HL-60 (cell line): ENCODE measurements at regions not wholly inside any gene's neighbourhood (a gene's known extent, or its start where the extent isn't known, plus 50 kb on each side); places are given as distances from the start of the nearest gene placed in this dataset.
"Not testable (repeated sequence)": the region's sequence is repeated elsewhere in the genome, so short reads cannot be mapped to it uniquely, and the experiment has no call there.

Experiments
- DNase-seq, 2 experiments: peaks; one replicate each; pipeline ENCODE4 v3.0.0-alpha.2; 2010 to 2020; ENCODE audit warnings: low read depth in 1 of 2, low spot score in 1 of 2
- H3K27ac ChIP-seq: fragments of 250-450 bp; sonication (Bioruptor Pico); replicated peaks from 2 replicates; pipeline ENCODE4 v1.5.1; 2020; ENCODE audit warnings: mild to moderate bottlenecking, moderate library complexity
- H3K27me3 ChIP-seq: fragments of 250-450 bp; sonication (Bioruptor Pico); 2 replicates; pipeline ENCODE4 v1.5.1; 2021; ENCODE audit warnings: mild to moderate bottlenecking, moderate library complexity; ENCODE audit not compliant: insufficient read depth, poor library complexity, severe bottlenecking
- H3K4me3 ChIP-seq: replicated peaks from 2 replicates; pipeline ENCODE4 v1.5.1; 2011; ENCODE audit warnings: mild to moderate bottlenecking, control low read depth, low read length; ENCODE audit not compliant: insufficient read depth
- GABPA ChIP-seq: IDR thresholded peaks from 2 replicates; pipeline ENCODE4 v1.6.1; 2012; ENCODE audit warnings: low read depth
- POLR2AphosphoS5 ChIP-seq: IDR thresholded peaks from 2 replicates; pipeline ENCODE4 v1.6.1; 2012; ENCODE audit warnings: low read depth
- SPI1 ChIP-seq: IDR thresholded peaks from 2 replicates; pipeline ENCODE4 v1.6.1; 2012; ENCODE audit warnings: low read depth, mild to moderate bottlenecking, borderline replicate concordance
- TF ChIP-seq, protein P1 (sequence below): IDR thresholded peaks from one replicate; pipeline ENCODE4 v1.5.1; 2011; ENCODE audit warnings: low read length, control low read depth, inconsistent platforms; ENCODE audit not compliant: insufficient read depth
- TF ChIP-seq, protein P2 (sequence below): IDR thresholded peaks from 2 replicates; pipeline ENCODE4 v1.6.1; 2012; ENCODE audit warnings: low read depth; ENCODE audit not compliant: insufficient replicate concordance

DNA sequence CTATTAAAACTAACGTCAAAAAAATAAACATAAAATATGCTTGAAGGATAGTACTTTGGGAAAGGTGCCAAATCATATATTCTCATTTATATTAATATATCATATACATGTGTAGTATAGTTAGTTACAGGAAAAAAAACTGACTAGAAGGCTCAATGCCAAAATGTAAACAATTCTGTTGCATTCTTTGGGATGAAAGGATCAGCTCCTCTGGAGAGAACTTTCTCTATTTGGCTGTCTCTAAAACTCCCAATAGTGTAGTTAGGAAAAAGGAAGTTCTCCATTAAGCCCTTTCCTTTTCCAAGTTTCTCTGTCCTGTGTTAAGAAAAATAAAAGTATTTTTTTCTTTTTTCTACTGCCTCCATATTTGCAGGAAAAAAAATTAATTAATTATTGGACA is 86.5 kb upstream of the BTN3A2 start:
- DNase-seq = no peak
- H3K27ac ChIP-seq = no peak overlapping the region
- no peak for TF ChIP-seq POLR2AphosphoS5
- TF ChIP-seq, protein P1, sequence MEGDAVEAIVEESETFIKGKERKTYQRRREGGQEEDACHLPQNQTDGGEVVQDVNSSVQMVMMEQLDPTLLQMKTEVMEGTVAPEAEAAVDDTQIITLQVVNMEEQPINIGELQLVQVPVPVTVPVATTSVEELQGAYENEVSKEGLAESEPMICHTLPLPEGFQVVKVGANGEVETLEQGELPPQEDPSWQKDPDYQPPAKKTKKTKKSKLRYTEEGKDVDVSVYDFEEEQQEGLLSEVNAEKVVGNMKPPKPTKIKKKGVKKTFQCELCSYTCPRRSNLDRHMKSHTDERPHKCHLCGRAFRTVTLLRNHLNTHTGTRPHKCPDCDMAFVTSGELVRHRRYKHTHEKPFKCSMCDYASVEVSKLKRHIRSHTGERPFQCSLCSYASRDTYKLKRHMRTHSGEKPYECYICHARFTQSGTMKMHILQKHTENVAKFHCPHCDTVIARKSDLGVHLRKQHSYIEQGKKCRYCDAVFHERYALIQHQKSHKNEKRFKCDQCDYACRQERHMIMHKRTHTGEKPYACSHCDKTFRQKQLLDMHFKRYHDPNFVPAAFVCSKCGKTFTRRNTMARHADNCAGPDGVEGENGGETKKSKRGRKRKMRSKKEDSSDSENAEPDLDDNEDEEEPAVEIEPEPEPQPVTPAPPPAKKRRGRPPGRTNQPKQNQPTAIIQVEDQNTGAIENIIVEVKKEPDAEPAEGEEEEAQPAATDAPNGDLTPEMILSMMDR = no peak
- TF ChIP-seq, protein P2, sequence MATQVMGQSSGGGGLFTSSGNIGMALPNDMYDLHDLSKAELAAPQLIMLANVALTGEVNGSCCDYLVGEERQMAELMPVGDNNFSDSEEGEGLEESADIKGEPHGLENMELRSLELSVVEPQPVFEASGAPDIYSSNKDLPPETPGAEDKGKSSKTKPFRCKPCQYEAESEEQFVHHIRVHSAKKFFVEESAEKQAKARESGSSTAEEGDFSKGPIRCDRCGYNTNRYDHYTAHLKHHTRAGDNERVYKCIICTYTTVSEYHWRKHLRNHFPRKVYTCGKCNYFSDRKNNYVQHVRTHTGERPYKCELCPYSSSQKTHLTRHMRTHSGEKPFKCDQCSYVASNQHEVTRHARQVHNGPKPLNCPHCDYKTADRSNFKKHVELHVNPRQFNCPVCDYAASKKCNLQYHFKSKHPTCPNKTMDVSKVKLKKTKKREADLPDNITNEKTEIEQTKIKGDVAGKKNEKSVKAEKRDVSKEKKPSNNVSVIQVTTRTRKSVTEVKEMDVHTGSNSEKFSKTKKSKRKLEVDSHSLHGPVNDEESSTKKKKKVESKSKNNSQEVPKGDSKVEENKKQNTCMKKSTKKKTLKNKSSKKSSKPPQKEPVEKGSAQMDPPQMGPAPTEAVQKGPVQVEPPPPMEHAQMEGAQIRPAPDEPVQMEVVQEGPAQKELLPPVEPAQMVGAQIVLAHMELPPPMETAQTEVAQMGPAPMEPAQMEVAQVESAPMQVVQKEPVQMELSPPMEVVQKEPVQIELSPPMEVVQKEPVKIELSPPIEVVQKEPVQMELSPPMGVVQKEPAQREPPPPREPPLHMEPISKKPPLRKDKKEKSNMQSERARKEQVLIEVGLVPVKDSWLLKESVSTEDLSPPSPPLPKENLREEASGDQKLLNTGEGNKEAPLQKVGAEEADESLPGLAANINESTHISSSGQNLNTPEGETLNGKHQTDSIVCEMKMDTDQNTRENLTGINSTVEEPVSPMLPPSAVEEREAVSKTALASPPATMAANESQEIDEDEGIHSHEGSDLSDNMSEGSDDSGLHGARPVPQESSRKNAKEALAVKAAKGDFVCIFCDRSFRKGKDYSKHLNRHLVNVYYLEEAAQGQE = no peak
- TF ChIP-seq SPI1 = no peak
- H3K4me3 ChIP-seq = no peak overlapping the region
- H3K27me3 ChIP-seq = peaks cover 3% of the 10 kb centered on the region

- H3K27me3 ChIP-seq, H3K4me3 ChIP-seq, H3K27ac ChIP-seq, DNase-seq: not testable (repeated sequence)
These were observed 85.6 kb upstream of the BTN3A2 start for GRCh38 chr6:26279371-26279770.

DNA sequence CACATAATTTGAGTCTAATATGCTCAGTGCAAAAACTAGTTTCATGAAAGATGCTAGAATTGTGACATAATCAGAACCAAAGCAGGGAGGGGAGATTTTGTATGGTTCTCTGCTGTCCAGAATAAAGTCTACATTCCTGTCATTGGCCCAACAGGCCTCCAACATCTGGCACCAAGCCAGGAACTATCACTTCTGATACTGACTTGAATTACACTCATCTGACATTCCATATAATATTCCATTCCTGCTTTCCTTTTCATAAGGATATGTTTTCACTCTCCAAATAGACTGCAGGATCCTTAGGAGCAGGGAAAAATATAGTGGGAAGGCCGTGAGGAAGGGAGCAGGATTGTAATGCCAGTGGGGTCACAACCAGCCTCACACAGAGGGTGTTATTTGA is 84.6 kb upstream of the BTN3A2 start:
- H3K27ac ChIP-seq = no peak overlapping the region
- H3K4me3 ChIP-seq = no peak overlapping the region
- H3K27me3 ChIP-seq = no peaks in the 10 kb centered on the region
- TF ChIP-seq POLR2AphosphoS5 = no peak
- TF ChIP-seq, protein P2 = no peak
- no peak for TF ChIP-seq SPI1
- TF ChIP-seq, protein P1 = no peak
- no peak for TF ChIP-seq GABPA
- no peak for DNase-seq

GRCh38 chr6:26284537-26285142 is 80.4 kb upstream of the BTN3A2 start:
- TF ChIP-seq, protein P2 = peak; percentile 44
- TF ChIP-seq GABPA = 0 out of 2 replicates have a peak, but pooled peaks have one; percentile 10
- TF ChIP-seq SPI1 = no peak
- peak in 1 of 2 experiments; percentile 57 for DNase-seq
- Histone ChIP-seq H3K27ac (peak overlapping the region; percentile 95), H3K27me3 (no peaks in the 10 kb centered on the region), H3K4me3 (peak overlapping the region; percentile 49)
